ENCODE measurements at regions not wholly inside any gene's neighbourhood (a gene's known extent, or its start where the extent isn't known, plus 50 kb on each side); places are given as distances from the start of the nearest gene placed in this dataset.

- POLR2A ChIA-PET: no interaction called here
- no peak for DNase-seq (ENCODE audit: low spot score)
These were observed 194.5 kb upstream of the COX10 start for GRCh38 chr17:13874817-13875216.

DNA sequence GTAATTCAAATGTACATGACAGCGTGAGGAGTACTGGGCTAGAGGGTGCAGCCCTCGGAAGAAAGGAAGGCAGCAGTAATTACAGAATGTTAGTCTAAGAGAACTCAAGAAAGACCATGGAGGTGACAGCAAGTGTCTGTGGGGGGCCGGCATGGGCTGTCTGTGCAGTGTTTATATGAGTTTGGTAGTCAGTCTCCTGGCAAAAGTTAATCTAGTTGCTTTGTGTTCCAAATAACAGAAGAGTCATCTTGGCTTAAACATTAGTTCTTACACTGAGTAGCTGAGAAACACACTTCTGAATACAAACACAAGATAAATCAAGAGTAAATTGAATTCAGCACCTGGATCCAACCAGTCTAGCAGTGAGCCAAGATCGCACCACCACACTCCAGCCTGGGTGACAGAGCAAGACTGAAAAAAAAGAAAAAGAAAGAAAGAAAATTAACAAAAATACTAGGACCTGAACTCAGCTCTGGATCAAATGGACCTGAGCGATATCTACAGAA, 189.3 kb upstream of the COX10 start:
- ATAC-seq (no peak), DNase-seq (ENCODE audit: low spot score) (no peak)
- Mint-ChIP-seq H3K36me3 (peaks cover 5% of the 10 kb centered on the region; the same call in 1 of the 2 replicates), H3K27ac (no peak overlapping the region), H3K27me3 (ENCODE audit: low read depth) (no peaks in the 10 kb centered on the region), H3K4me3 (no peak overlapping the region), H3K4me1 (no peaks in the 10 kb centered on the region), H3K9me3 (peaks cover 15% of the 10 kb centered on the region)
- TF ChIP-seq TP53 (CRISPR knock-in tag; IDR thresholded peaks at IDR 0.05): no peak
- TF ChIP-seq RELA (CRISPR knock-in tag; IDR thresholded peaks at IDR 0.05; ENCODE audit: borderline replicate concordance): no peak
- TF ChIP-seq, protein P1, sequence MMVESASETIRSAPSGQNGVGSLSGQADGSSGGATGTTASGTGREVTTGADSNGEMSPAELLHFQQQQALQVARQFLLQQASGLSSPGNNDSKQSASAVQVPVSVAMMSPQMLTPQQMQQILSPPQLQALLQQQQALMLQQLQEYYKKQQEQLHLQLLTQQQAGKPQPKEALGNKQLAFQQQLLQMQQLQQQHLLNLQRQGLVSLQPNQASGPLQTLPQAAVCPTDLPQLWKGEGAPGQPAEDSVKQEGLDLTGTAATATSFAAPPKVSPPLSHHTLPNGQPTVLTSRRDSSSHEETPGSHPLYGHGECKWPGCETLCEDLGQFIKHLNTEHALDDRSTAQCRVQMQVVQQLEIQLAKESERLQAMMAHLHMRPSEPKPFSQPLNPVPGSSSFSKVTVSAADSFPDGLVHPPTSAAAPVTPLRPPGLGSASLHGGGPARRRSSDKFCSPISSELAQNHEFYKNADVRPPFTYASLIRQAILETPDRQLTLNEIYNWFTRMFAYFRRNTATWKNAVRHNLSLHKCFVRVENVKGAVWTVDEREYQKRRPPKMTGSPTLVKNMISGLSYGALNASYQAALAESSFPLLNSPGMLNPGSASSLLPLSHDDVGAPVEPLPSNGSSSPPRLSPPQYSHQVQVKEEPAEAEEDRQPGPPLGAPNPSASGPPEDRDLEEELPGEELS (CRISPR knock-in tag; IDR thresholded peaks at IDR 0.05): no peak
- TF ChIP-seq, protein P2, sequence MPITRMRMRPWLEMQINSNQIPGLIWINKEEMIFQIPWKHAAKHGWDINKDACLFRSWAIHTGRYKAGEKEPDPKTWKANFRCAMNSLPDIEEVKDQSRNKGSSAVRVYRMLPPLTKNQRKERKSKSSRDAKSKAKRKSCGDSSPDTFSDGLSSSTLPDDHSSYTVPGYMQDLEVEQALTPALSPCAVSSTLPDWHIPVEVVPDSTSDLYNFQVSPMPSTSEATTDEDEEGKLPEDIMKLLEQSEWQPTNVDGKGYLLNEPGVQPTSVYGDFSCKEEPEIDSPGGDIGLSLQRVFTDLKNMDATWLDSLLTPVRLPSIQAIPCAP (CRISPR knock-in tag; IDR thresholded peaks at IDR 0.05): no peak
- TF ChIP-seq, protein P3, sequence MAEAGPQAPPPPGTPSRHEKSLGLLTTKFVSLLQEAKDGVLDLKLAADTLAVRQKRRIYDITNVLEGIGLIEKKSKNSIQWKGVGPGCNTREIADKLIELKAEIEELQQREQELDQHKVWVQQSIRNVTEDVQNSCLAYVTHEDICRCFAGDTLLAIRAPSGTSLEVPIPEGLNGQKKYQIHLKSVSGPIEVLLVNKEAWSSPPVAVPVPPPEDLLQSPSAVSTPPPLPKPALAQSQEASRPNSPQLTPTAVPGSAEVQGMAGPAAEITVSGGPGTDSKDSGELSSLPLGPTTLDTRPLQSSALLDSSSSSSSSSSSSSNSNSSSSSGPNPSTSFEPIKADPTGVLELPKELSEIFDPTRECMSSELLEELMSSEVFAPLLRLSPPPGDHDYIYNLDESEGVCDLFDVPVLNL (CRISPR knock-in tag; IDR thresholded peaks at IDR 0.05; ENCODE audit: borderline replicate concordance, low read depth): no peak
- TF ChIP-seq USF2 (CRISPR knock-in tag; IDR thresholded peaks at IDR 0.05): no peak
- TF ChIP-seq ZNF416 (CRISPR knock-in tag; IDR thresholded peaks at IDR 0.05): no peak
- TF ChIP-seq, protein P4, sequence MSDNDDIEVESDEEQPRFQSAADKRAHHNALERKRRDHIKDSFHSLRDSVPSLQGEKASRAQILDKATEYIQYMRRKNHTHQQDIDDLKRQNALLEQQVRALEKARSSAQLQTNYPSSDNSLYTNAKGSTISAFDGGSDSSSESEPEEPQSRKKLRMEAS (CRISPR knock-in tag; IDR thresholded peaks at IDR 0.05): no peak
- TF ChIP-seq JAZF1 (CRISPR knock-in tag; IDR thresholded peaks at IDR 0.05): no peak
- no peak for TF ChIP-seq AFF4 (CRISPR knock-in tag; IDR thresholded peaks at IDR 0.05; ENCODE audit: borderline replicate concordance)
- TF ChIP-seq FOXP1 (CRISPR knock-in tag; IDR thresholded peaks at IDR 0.05; ENCODE audit: borderline replicate concordance): no peak
- TF ChIP-seq ZNF317 (CRISPR knock-in tag; IDR thresholded peaks at IDR 0.05; ENCODE audit: borderline replicate concordance, low read depth): no peak
- no peak for TF ChIP-seq CREB1 (CRISPR knock-in tag; IDR thresholded peaks at IDR 0.05)
- TF ChIP-seq JUN (CRISPR knock-in tag; IDR thresholded peaks at IDR 0.05): no peak
- no peak for TF ChIP-seq NFYB (CRISPR knock-in tag; conservative IDR thresholded peaks at IDR 0.05; ENCODE audit: low read depth)
- TF ChIP-seq CREM (CRISPR knock-in tag; IDR thresholded peaks at IDR 0.05): no peak
- TF ChIP-seq, protein P5, sequence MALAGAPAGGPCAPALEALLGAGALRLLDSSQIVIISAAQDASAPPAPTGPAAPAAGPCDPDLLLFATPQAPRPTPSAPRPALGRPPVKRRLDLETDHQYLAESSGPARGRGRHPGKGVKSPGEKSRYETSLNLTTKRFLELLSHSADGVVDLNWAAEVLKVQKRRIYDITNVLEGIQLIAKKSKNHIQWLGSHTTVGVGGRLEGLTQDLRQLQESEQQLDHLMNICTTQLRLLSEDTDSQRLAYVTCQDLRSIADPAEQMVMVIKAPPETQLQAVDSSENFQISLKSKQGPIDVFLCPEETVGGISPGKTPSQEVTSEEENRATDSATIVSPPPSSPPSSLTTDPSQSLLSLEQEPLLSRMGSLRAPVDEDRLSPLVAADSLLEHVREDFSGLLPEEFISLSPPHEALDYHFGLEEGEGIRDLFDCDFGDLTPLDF (CRISPR knock-in tag; IDR thresholded peaks at IDR 0.05): no peak
- ChIA-PET CTCF (no interaction called here), POLR2A (no interaction called here)

More at GRCh38 chr17:13874817-13875216, 194.5 kb upstream of the COX10 start:
- ATAC-seq: no peak
- TF ChIP-seq PRRX2 (CRISPR knock-in tag; IDR thresholded peaks at IDR 0.05) (no peak), RELA (CRISPR knock-in tag; IDR thresholded peaks at IDR 0.05; ENCODE audit: borderline replicate concordance) (no peak)
- H3K36me3 Mint-ChIP-seq: peaks cover 3% of the 10 kb centered on the region; the same call in 1 of the 2 replicates
- no peak overlapping the region for H3K27ac Mint-ChIP-seq
- no peaks in the 10 kb centered on the region for H3K4me1 Mint-ChIP-seq
- CTCF ChIA-PET: no interaction called here
- H3K9me3 Mint-ChIP-seq: peaks cover 7% of the 10 kb centered on the region
- H3K4me3 Mint-ChIP-seq: no peak overlapping the region
- H3K27me3 Mint-ChIP-seq (ENCODE audit: low read depth): no peaks in the 10 kb centered on the region

Measured in WTC11 (cell line).